Coronary artery (tissue), 2 donors: ENCODE measurements at regions not wholly inside any gene's neighbourhood (a gene's known extent, or its start where the extent isn't known, plus 50 kb on each side); places are given as distances from the start of the nearest gene placed in this dataset.

Experiments used
- DNase-seq: peaks from one replicate; pipeline ENCODE4 v3.0.0-alpha.2; 2017; ENCODE audit warnings: low spot score
- H3K27ac ChIP-seq, 2 donors: fragments of 200-600 bp; sonication (generic); one replicate each; pipeline ENCODE4 v1.5.1; 2016 to 2019
- H3K4me3 ChIP-seq: fragments of 200-600 bp; sonication (generic); 2 replicates; pipeline ENCODE4 v1.5.1; 2016; ENCODE audit warnings: mild to moderate bottlenecking, moderate library complexity
- TF ChIP-seq, protein P1 (sequence below): fragments of 200-600 bp; sonication (generic); IDR thresholded peaks from one replicate; pipeline ENCODE4 v1.5.1; 2019; ENCODE audit warnings: antibody characterized with exemption

DNA sequence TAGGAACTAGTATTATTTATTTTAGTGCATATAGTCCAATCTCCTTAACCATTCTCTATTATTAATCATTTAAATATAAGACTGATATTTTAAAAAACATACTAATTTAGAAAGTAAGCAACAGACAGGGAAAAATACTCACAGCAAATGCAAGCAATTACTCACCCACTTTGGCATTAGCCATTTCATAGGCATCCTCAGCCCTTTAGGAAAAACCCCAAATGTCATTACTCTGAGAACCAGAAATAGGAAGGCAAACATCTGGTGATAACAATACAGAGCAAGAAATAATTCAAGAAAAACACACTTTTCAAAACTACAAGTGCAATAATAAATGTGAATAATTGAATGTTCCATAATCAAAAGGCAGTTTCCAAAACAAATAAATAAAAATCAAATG lies 545.1 kb downstream of the PLPP3 start:
- no peak overlapping the region for H3K27ac ChIP-seq
- TF ChIP-seq, protein P1, sequence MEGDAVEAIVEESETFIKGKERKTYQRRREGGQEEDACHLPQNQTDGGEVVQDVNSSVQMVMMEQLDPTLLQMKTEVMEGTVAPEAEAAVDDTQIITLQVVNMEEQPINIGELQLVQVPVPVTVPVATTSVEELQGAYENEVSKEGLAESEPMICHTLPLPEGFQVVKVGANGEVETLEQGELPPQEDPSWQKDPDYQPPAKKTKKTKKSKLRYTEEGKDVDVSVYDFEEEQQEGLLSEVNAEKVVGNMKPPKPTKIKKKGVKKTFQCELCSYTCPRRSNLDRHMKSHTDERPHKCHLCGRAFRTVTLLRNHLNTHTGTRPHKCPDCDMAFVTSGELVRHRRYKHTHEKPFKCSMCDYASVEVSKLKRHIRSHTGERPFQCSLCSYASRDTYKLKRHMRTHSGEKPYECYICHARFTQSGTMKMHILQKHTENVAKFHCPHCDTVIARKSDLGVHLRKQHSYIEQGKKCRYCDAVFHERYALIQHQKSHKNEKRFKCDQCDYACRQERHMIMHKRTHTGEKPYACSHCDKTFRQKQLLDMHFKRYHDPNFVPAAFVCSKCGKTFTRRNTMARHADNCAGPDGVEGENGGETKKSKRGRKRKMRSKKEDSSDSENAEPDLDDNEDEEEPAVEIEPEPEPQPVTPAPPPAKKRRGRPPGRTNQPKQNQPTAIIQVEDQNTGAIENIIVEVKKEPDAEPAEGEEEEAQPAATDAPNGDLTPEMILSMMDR = no peak
- DNase-seq = no peak
- no peak overlapping the region for H3K4me3 ChIP-seq

DNA sequence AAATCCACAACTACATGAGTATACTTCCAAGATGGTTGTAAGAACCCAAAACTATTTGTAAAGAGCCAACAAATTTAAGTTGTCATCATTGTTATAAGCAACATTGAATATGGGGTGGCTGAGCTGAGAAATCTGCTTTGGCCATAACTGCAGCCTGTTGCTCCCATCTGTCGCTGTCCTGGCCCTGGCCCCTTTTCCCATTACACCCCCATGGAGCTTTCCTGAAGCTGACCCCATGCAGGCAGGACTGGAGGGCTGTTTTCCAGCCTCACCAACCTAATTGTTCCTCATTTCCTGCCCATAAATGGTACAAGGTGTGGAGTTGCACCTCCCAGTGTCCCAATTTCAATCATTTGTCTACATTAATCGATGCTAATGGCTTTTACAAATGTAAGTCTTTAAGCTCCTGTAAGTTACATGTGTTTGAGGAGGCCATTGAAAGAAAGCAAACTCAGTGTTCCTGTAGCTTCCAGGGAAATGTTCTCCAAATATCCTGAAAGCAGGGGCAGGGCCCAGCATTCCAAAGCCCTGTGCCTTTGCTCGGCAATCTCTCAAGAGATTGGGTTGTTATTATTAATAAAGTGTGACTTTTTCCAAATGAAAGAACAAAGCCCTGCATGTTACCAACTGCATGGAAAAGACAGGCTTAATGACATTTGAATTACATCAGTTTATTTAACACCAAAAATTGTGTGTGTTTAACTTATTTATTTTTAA lies 545.9 kb downstream of the PLPP3 start:
- TF ChIP-seq, protein P1 = no peak
- DNase-seq = no peak
- no peak overlapping the region for H3K4me3 ChIP-seq
- H3K27ac ChIP-seq = peak overlapping the region in 1 of 2 donors; percentile 1

DNA sequence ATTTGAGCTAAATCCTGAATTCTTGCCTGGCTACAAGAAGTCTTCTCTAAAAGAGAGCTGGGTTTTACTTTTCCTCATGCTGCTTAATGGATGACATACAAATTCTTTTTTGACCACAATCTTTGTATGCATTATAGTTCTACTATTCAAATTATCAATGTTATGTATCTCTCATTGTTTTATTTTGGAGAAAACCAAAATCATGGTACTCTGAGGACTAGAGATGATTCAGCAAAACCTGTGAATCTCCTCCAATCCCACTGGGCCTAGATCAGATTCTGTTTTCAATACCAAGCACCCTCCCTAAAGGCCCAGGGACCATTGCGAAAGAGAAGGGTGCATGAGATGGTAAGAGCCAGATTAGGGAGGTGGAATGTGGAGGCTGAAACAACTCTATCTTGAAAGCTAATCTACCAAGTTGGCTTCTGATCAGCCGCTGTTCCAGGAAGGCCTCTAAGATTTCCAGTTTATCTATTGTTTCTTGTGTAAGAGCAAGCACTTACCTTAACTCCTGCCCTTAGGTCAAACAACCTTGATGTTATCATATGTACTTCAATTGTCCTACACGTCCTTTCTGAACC lies 547.2 kb downstream of the PLPP3 start:
- H3K27ac ChIP-seq = no peak overlapping the region
- TF ChIP-seq, protein P1 = no peak
- no peak overlapping the region for H3K4me3 ChIP-seq
- DNase-seq = no peak

DNA sequence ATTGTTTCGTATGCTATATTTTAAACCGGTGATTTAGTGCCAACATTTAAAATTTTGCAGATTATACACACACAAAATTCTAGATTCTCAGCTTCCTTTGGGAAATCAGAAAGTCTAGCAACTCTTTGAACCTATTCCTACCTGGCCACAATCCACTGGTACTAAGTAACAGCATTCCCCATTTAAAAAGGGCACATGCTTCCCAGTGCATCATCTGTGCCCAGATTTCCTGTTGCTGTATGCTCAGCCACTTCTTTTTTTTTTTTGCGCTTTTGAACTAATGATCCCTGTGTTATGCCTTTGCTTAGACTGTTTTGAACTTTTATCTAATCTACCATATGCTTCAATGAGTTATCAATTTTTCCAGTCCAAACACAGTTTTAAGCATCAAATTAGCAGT lies 548.4 kb downstream of the PLPP3 start:
- Histone ChIP-seq H3K27ac (no peak overlapping the region), H3K4me3 (no peak overlapping the region)
- no peak for DNase-seq
- TF ChIP-seq, protein P1 = no peak

DNA sequence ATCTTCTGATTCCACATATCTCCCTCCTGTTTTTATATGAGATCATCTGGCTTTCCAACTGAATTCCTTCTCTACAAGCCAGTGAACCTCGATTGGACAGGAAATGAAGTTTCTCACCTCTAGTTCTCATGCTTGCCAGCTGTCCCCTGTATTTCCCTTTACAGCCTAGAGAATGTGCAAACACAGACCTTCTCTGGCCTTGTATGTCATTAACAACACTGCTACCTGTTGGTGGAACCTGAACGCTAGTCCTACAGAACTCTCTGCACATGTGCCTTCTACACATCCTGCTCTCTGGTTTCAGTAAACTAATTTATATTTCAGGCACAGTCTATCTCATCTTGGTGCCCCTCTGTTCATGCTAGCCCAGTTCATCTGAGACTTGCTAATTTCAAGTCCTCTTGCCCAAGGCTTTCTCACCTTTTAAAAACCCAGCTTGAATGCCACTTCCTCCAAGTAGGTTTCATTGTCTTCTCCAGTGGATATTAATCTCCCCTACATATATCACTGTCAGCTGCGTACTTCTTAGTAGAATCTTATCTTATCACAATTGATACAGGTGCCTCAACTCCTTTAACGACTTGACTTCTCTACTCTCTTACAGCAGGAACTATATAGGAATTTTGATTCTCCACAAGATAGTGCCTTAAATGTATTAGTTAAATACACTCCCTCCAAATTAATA lies 549.9 kb downstream of the PLPP3 start:
- no peak overlapping the region for H3K4me3 ChIP-seq
- TF ChIP-seq, protein P1 = no peak
- DNase-seq = no peak
- no peak overlapping the region for H3K27ac ChIP-seq

DNA sequence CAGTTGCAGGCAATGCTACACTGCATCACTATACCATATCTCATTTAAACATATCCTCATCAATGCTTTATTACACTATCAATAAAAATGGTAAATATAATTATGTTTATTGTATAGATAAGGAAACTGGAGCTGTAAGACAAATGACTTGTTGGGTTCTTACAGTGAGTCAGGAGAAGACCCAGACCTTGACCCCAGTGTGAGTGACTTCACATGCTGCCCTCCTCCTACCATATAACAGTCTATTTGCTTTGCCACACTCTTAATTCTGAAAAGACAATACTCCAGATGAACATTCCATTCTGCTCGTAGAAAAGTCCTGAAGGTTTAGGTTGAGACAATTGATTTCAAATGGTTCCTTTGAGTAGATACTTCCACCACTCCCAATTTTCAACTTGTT lies 550.5 kb downstream of the PLPP3 start:
- DNase-seq = no peak
- H3K4me3 ChIP-seq = no peak overlapping the region
- TF ChIP-seq, protein P1 = no peak
- H3K27ac ChIP-seq = no peak overlapping the region
